Stimulated activated naive CD4-positive, alpha-beta T cell treated with Interleukin-2 at 50 U/mL for 16 hours (primary cell): ENCODE measurements at regions not wholly inside any gene's neighbourhood (a gene's known extent, or its start where the extent isn't known, plus 50 kb on each side); places are given as distances from the start of the nearest gene placed in this dataset.

Experiments
- DNase-seq: peaks from one replicate; lab custom pipeline; 2025; lab: John Stamatoyannopoulos, UW

DNA sequence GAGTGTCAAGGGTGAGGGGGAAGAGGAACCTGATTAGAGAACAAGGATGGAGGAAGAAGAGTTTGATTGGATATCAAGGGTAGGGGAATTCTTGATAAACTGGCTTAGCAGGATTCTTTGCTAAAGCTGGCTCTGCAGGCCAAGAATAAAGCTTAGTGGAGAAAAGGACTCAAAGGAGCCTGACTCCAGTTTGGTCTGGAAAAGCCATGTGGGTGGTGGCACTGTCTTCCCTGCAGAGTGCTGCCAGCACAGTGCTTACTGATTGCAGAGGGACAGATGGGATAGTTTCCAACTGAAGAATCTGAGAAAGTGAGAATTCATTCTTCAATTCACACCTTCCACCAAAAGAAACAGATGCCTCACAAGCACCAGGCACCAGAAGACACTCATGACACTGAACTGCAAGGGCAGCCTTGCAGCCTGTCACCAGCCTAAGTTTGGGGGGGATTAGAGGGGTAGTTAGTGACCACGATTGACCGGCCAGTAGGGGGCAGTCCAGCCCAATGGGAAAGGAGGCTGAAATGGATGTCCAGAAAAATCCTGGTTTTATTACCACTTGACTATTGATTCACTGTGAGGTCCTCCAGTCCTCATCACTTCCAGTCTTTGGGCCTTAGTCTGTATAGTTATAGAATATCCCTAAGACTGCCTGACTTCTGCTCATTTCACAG, 334.5 kb downstream of the SMAD2 start:
- no peak for DNase-seq

DNA sequence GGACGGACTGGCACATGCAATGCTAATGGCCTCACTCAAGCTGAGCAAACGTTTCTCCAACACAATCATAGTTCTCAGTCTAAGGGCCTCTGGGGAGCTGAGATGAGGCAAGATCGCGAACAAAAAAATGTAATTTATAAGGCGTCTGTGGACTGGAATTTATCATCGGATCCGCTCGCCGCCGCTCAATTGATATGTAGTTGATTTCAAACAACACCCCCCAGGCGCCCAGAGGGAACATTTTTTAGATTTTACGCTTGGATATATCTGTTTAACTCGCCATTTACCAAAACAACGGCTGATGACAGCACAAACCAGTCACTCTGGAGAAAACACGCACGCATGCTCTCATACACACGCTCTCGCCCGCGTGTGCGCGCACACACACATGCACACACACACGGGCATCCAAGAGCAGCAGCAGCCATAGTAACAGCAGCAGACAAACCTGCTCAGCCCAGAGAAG, 335.8 kb downstream of the SMAD2 start:
- no peak for DNase-seq

DNA sequence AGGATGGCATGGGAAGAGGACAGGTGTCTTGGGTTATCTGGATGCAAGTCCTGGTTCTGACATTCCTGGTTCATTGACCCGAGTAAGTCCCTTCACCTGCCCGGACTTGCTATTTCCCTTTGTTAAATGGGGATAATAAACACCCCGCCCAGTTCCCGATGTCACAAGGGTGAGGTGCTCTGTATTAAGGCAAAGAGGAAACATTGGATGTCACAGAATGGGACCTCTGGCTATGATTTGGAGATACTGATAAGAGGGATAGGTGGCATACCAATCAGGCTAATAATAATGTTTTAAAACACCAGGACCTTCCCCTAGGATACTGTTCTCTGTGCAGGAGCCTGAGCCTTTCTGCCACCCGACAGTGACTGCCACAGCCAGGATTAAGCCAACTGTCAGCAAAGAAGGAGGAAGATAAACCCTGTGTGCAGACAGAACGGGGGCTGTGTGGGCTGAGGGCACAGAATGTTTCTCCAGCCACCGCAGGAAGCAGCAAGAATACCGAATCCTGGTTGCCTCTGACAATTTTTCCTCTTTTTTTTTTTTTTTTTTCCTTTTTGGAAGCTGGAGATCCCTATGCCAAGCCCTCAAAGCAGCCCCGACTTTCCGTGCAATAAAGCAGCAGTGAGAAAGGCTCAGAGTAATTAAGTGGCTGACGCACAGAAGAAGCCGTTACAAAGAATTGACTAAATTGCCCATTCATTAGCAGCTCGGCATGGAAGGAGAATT, 336.6 kb downstream of the SMAD2 start:
- no peak for DNase-seq

DNA sequence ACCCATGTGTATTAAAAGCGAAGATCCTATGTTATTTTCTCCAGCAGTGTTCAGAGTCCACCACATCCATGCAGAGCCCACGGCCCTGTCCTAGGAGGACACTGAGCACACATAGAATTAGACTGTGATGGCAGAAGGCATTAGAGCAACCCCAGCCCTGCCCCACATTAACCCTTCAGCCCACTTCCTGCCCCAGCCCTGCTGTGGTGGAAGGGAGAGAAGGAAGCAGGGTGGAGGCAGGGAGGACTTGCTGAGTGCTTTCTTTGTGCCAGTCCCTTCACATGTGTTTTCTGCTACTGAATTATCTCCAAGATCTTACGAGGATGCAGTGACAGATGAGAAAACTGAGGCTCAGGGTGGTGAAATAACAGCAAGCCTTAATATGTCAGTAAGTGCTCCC, 339.0 kb downstream of the SMAD2 start:
- no peak for DNase-seq

DNA sequence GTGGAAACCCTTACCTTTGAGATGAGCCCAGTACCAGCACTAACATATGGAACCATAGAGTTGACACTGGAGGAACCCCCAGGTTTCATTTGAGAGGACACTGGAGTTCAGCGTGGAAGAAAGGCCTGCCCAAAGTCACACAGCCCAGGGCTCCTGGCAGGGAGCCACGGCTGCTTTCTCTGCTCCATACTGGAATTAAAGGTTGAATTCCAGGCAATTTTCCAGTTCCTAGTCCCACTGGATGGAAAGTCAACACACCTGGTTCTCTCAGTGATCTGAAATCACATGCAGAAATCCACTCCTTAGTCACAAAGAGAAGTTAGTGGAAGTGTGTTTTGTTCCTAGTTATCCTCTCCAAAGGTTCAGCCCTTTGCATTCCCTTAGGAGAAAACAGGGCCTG, 336.1 kb upstream of the SKOR2 start:
- no peak for DNase-seq

DNA sequence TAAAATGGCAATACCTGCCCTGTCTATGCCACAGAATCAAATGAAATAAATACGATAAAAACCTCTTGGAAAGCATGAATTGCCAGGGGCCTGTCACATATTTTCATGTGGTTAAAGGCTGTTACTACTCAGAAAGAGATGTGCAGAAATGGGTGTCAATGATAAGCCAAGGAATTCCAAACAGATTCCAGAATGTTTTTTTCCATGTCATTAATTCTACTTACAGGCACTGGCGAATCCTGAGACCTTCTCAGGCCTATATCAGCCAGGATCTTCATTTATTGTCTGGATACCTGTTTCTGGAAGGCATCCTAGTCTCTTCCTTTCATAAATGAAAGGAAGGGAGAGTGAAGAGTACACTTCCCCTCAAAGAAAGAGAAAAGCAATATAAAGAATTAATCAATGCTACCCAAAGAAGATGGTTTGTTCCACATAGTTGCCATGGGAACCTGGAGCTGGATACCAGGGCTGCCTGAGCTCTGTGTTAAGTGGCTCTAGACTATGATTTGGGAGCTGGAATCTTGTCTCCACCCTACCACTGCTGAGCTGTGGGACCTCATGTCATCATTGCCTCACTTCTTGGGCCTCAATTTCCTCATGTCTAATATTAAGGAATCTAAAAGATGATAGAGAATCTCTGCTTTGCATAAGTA, 335.1 kb upstream of the SKOR2 start:
- DNase-seq = no peak

DNA sequence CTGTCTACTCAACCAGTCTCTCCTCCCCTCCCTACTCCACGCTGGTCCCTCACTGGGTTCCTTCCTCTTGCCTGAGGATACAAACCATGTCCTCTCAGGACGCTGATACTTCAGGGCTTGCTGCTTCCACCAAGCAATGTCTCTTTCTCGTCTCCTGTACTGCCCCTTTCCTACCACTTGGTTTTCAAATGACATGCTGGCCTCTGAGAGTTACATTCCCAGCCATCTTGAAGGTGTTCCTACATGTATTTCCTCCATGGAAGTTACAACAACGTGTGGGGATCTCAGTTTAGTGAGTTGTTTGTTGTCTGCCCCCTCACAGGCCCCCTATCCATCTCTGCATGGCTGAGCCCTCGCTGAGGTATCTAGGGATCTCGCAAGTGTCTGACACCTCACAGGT, 334.5 kb upstream of the SKOR2 start:
- DNase-seq = no peak

DNA sequence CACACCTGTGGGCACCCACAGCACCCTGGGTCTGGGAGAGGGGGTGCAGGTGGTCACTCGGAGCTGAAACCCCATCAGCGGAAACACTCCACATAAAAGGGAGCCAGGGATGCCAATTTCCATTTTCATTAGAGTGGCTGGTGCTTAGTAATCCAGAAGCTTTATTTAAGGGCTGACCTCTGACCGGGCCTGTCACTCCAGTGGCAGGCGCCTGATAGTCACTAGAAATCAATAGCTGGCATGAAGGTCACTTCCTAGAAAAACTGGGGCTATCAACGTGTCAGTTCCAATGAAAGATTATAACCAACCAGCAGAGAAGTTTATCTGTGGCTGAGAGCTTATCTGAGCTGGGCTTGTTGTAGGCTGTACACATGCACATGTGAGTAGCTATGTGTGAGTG, 333.7 kb upstream of the SKOR2 start:
- DNase-seq = no peak

DNA sequence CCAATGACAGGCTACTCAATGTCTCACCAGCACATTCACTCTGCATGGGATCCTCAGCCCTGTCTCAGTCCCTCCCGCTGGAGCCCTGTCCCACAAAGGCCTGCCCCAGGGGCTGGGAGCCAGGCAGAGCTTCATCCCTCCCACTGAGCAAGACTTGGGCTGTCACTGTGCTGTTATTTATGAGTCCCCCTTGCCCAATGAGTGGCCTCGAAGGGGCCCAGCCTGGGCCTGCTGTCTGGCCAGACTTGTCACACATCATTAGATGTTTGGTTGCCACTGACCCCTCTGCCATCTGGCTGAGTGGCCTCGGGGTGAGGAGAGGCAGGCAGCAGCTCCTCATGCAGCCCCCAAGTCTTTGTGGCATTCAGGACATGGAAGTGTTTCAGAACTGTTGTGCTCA, 330.6 kb upstream of the SKOR2 start:
- DNase-seq = no peak

DNA sequence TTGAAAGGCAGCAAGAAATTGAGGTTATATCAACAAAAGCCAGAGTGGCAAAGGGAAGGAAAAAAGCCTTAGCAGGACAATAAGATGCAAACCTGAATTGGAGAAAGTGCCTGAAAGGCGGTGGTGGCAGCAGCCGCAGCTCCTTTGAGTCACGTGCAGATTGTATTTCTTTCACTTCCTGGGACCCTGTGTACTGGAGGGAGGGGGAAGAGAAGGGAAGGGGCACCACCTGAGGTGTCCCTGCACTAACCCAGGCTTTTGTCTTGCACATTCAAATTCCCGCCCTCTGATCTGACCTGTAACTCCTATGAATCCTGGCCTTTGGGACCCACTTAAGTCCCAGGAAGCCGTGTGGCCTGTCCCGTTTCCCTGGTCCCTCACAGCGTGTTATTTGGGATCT, 326.1 kb upstream of the SKOR2 start:
- no peak for DNase-seq

DNA sequence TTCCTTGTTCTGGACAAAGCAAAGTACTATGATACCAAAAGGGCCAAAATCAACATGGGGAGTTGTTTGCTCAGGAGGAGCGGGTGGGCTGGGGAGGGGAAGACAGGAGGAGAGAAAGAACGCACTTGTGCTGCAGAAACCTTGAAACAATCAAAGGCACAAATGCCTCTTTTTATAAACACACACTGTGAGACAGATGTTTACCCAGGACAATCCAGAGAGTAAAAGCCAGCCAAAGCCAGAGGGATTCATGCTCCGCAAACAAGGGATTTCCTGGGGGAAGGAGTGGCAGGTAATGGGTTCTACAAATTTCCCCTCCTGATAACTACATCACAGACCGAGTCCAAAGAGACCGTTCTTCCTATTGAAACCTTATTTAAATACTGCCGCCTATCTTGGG, 323.5 kb upstream of the SKOR2 start:
- no peak for DNase-seq

DNA sequence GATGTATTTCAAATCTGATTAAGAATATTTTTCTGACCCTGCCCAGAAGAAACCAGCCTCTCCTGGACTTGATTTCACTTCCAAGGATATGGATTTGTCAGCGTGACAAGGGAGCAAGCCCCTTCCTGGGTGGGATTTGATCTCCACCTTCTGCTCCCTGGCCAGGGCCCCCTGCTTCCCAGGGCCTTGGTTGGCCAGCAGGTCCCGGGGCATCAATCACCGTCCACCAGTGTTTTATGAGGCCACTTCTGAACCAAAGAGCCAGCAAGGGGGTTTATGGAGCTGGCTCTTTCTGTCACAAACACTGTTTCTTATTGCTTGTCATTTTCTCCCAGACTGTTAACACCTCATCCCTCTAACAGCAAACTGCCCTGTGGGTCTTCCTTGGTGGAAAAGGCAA, 320.5 kb upstream of the SKOR2 start:
- DNase-seq = no peak

DNA sequence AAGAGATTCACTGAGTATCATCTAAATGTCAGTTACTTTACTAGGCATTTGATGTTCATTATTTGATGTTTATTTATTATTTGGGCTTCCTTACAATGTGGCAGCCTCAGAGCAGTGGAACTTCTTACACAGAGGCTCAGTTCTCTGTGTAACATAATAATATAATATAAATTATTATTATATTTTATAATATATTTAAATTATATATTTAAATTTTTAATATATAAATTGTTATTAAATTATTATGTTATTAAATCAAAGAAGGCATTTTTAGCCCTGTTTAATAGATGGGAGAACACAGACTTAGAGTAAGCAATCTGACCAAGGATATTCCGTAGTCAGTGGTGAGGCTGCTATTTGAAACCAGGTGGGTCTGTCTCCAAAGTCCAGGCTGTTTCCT, 315.3 kb upstream of the SKOR2 start:
- DNase-seq = no peak

DNA sequence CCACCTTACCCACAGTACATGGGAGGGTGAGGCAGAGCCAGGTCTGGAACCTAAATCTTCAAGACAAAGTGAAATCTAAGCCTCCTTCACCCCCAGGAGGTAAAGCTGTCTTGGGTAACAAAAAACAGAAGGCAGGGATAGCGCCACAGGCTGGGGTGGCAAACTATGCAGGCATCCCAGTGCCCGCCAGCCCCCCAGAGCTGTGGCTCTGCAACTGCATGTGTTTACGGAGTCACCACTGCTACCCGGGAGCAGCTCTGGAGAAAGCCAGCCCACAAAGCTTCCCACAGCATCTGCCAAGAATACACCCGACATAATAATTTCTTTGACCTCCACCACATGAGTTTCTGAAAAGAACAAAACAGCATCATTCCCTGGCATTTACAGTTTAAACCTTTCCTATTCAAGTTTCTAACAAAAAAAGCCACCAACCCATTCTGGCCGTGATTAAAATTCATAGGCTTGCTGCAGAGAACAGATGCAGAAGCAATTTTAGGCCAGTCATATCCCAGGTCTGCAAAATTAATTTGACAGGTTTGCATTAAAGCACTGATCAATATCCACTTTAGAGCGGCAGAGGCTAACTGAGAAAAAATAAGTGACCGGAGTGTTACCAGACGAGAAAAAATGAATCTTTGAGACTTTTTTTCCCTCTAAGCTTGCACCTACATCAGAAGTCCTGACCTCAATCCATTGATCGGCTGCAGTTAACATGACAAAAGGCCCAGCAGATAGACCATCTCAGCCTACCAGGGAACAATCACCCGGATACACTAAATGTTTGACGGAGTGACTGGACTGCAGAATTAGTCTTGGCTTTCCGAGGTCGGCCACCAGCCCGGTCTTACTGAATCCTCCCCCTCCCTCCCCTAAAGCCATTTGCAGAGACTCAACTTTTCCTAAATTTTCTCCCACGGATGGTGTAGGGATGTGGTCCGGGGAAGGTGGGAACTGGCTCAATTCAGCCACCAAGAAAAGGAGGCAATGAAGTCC, 309.6 kb upstream of the SKOR2 start:
- no peak for DNase-seq

DNA sequence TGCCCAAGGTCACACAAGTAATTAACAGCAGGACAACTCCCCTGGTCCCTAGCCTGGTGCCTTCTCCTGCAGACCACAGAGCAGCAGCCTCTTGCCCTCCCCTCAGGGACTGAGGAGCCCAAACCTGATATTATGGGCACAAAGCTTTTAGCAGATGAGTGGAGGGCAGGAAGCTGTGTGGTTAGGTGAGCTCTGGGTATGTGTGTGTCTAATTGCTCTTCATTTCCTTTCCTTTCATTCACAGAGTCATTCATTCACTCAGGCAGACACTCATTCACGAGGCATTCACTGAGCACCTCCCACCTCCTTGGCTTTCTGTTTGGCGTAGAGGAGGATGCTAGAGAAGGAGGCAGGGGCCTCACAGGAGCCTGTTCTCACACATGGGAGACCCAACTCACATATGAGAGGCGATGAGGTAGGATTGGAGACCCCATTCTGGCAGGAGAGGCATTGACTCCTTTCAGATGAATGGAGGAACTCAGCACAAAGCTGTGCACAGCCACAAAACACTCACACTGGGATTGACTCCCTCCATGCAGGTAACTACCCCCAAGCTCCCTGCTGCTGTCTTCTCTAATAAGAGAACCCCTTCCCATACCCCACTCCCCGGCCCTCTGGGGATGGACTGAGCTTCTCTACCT, 306.8 kb upstream of the SKOR2 start:
- DNase-seq = no peak

DNA sequence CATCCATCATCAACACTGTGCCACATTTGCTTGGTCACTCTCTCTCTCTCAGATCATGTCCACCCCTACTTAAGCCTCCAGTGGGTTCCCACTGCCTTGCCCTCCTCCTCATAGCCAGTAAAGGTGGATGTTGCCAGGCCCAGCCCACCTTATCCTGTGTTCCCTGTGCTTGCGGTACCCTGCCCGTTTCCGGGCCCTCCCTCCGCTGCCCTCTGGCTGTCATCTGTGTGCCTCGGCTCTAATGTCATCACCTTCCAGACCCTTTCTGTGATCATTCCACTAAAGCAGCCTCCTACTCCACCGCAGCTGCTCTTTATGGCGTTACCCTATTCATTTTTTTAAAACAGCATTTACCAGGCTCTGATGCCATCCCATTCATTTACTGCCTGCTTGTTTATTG, 305.7 kb upstream of the SKOR2 start:
- no peak for DNase-seq

DNA sequence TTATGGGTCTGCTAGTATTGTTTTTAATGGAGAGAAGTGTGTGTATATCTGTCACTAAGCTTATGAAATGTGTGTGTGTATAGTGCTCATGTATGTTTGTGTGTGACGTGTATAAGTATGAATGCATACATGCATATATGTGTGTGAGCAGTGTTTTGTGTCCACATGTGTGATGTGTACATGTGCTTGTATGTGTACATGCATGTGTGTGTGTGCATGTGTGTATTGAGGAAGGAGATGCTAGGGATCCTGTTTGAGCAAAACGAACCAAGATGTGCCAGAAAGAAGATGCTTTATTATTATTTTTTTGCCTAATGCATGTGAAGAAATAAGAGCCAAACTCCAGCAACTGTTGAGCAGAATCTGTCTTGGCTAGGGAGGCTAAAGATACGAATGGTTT, 301.3 kb upstream of the SKOR2 start:
- DNase-seq = no peak

DNA sequence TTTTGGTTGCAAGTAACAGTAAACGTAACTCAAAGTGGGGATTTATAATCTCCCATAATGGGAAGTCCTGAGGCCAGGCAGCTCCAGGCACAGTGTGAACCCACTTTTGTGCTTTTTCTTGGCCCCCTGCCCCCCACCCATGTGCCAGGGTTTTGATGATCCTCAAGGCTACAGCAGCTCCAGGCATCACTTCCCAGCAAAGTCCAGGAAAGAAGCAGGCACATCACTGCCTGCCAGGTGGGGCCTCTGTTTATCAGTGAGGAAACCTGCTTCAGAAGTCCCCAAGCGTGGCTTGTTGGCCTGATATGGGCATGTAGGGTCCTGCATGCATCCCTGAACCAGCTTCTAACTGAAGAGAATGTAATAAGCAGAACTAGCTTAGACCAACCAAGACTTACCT, 299.2 kb upstream of the SKOR2 start:
- DNase-seq = no peak

DNA sequence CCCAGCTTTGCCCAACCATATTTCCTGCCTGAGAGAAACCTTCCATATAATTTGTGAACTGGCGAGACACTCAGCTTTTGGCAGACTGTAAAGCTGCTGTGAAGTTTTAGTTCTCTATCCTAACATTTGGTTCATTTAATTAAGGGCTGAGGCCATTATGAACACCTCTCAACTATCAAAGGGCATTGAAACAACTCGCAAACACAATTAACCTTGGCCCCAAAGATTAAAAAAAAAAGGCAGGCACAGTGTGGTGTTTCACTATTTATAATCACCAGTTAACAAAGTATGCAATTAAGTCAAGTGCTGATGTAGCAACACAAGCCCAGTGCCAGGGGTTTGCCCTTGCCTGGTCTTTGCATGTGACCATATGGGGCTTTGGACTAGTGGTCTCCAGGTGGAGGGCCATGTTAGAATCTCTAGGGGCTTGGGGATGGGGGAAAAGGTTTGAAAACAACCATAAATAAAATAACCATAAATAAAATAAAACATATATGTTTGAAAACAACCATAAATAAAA, 297.6 kb upstream of the SKOR2 start:
- DNase-seq = no peak

DNA sequence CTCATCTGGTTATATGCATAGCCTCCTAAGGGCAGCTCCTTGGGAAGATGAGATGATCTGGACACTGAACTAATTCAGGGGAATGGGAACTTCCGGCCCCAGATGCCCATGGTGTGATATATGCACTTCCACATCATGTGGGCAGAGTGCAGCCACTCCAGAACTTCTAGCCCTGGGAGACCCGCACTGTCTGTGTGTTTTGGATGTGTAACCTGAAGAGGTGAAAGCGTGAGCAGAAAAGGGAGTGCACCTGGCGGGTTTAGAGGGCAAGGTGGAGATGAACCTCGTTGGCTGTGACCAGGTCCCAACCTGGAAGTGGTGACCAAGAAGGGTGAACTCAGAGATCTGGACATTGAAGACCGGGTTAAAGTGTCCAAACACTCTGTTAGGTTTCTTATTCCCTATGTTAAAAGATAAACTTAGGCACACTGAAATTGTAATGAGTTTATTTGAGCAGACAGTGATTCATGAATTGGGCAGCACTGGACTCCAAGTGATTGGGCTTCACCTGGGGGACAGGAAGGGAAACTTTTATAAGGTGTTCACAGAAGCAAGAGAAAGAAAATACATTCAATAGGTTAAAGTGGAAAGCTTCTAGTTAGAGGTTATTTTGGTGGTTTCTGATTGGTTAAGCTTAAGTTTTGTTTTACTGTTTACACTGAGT, 296.2 kb upstream of the SKOR2 start:
- no peak for DNase-seq

DNA sequence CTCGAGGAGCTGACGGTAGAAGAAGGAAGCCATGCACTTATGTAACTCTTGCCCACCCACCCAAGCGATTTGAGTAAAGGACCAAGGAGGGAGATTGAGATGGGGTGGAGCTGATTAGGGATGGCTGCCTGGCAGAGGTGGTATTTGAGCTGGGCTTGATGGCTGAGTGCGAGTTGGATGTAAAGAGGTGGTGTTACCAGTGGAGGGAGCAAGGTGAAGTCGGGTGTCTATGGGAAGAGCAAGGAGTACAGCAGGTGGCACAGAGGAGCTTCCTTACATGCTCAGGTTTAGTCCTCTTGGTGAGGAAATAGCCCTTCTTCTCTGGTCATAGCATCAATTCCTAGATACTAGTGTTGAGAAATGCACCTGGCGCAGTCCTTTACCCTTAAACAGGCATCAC, 294.2 kb upstream of the SKOR2 start:
- DNase-seq = no peak
